NCI-H446 (cell line): ENCODE measurements at regions not wholly inside any gene's neighbourhood (a gene's known extent, or its start where the extent isn't known, plus 50 kb on each side); places are given as distances from the start of the nearest gene placed in this dataset.

Experiments
- DNase-seq, 2 experiments: peaks; one replicate each; lab custom pipeline; 2025; lab: John Stamatoyannopoulos, UW

DNA sequence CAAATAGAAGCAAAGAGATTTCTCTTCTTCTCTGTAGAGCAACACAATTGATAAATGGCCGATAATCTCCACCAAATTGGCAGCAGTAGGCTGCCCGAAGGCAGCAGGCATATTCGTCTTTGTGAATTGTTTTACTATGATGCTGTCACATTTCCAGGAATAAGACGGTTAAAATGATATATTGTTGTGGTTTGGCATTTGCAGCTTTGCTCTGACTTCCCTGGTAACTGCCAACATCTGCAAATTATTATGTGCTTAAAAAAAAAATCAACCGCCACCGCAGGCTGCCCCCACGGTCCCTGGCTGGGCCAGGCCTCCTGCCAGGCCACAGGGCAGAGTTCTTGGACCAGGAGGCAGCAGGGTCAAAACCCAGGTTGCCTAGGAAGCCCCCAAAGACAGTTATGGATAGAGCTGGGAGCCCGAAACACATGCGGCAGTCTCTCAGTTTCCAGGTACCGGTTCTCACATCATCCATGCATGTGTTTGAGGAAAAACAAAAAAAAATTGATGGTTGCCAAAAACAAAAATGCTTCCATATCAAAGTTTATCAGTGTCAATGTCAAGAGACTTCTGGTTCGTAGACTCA lies 179.3 kb downstream of the ETS2 start:
- DNase-seq: no peak

GRCh38 chr21:38984568-38984967 lies 178.8 kb downstream of the ETS2 start:
- no peak for DNase-seq

- DNase-seq: no peak
These were observed 177.8 kb downstream of the ETS2 start for GRCh38 chr21:38983560-38983959.

DNA sequence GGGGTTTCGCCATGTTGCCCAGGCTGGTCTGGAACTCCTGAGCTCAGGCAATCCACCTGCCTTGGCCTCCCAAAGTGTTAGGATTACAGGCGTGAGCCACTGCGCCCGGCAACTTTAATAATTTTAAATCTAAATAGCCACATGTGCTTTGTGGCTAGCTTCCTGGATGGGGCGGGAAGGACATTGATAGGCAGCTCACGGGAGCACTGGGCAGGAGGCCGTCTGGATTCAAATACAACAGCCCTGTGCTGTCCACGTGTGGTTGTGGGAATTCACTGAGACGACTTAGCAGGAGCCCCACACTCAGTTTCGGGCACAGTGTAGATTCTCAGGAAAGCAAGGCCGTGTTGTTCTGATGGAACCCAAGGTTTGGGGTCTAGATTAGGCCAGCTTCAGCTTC lies 177.1 kb downstream of the ETS2 start:
- DNase-seq: no peak

GRCh38 chr21:38982096-38982495 lies 176.4 kb downstream of the ETS2 start:
- DNase-seq: no peak

GRCh38 chr21:38980416-38981313 lies 174.9 kb downstream of the ETS2 start:
- DNase-seq: no peak

- no peak for DNase-seq
These were observed 173.8 kb downstream of the ETS2 start for GRCh38 chr21:38979271-38980121.

DNA sequence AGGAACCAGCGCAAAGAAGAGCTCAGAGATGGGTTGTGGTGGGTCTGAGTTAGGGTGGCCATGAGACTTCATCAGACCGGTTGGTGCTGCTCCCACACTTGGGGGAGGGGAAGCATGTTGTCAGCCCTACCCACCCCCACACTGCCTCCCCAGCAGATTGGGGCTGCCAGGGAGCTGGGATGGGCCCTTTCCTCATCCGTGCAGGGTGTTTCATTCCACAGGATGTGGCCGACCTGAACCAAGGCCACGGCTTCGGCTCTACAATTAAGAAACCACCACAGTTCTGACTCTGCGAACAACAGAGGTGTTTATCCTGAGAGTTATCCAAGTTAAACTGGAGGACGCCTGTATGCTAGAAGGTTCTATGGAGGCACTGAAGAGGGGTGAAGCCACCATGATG lies 171.2 kb downstream of the ETS2 start:
- DNase-seq: no peak

GRCh38 chr21:38973552-38973951 lies 167.8 kb downstream of the ETS2 start:
- DNase-seq: no peak

DNA sequence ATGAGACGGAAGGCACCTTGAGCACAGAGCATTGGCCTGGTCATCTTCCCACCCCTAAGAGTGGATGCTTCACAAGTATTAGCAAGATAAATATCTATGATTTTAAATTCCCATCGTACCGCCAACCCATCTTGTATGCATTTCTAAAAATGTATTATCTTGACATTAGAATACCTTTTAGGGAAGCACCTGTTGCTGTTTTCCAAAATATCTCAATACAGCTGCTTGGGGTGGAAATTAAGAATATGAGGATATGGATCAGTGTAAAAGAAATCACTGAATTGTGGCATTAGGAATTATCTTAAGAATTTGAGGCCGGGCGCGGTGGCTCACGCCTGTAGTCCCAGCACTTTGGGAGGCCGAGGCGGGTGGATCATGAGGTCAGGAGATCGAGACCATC lies 166.3 kb downstream of the ETS2 start:
- no peak for DNase-seq

DNA sequence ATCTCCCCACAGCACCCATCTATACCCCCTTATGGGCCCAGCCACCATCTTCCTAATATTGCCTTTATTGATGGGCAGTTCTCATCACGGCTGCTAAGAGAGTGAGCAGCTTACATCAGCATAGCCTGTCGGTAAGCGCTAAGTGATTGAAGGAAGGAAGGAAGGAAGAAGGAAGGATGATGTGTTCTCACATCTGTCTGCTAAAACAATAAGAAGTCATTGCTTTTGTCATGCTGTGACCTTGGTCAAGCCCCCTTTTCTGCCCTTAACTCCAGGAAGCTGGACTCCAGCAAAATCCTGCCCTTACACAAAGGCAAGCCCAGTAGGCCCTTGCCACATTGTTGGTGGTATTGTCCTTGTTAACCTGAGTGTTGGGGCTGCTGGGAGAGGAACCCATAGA lies 165.0 kb downstream of the ETS2 start:
- no peak for DNase-seq

- DNase-seq: no peak
These were observed 163.3 kb downstream of the ETS2 start for GRCh38 chr21:38968887-38969543.

- no peak for DNase-seq
These were observed 160.3 kb downstream of the ETS2 start for GRCh38 chr21:38965910-38966504.

- DNase-seq: no peak
These were observed 159.5 kb downstream of the ETS2 start for GRCh38 chr21:38965241-38965640.

DNA sequence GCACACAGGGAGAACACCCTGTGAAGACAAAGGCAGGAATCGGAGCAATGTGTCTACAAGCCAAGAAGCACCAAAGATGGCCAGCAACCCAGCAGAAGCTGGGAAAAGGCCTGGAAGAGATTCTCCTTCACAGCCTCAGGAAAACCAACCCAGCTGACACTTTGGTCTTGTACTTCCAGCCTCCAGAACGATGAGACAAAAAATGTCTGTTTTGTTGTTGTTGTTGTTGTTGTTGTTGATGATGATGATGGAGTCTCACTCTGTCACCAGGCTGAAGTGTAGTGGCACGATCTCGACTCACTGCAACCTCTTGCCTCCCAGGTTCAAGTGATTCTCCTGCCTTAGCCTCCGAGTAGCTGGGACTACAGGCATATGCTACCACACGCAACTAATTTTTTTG lies 157.3 kb downstream of the ETS2 start:
- DNase-seq: no peak

DNA sequence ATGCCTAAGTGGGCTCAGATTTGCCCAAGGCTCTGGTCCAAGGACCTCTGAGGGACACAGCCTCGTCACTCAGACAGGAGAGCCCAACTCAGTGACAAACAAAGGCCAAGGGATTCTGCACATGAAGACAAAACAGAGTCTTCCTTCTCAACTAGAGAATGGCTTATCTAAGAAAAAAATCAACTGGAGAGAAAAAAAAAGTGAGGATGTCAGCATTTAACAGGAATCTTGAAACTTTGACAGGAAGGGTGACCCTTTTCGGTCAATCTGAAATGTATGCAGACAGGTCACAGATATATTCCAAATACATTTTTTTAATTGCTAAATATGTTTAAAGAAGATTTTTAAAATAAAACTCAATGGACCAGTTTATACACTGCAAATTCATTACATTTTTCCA lies 154.5 kb downstream of the ETS2 start:
- DNase-seq: no peak

DNA sequence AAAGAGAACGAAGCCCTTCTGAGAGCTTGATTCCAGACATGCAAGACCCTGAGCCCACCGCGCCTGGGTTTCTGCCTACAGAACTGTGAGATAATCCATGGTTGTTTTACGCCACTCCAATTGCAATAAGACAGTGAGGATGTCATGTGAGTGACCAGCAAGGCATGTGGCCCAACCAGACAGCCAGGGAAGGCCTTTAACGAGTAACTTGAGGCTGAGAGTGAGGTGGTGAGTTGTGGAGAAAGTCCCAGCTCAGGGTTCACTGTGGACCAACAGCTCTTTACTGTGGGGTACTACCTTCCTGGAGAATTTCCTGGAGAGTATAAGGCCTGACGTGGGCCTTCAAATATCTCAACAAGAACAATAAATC lies 153.9 kb downstream of the ETS2 start:
- no peak for DNase-seq

- no peak for DNase-seq
These were observed 153.4 kb downstream of the ETS2 start for GRCh38 chr21:38958940-38959691.

DNA sequence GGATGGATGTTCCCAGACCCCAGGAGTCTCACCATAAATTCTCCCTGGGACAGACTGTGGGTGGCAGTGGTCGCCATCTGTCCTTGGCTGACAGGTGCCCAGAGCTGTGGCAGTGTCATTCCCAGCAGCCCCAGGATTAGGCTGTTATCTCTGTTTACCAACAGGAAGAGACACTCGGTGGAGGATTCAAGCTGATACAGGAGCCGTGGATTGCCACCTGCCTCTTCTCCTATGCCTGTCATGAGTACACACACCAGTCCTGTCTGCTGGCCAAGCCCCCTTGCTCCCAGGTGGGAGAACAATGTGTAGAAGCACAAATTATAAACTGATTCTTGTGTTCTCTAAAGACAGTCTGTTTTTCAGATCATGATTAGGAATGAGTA lies 152.6 kb downstream of the ETS2 start:
- DNase-seq: no peak

- DNase-seq: no peak
These were observed 152.0 kb downstream of the ETS2 start for GRCh38 chr21:38957575-38958322.
